ENCODE measurements at regions not wholly inside any gene's neighbourhood (a gene's known extent, or its start where the extent isn't known, plus 50 kb on each side); places are given as distances from the start of the nearest gene placed in this dataset.

DNA sequence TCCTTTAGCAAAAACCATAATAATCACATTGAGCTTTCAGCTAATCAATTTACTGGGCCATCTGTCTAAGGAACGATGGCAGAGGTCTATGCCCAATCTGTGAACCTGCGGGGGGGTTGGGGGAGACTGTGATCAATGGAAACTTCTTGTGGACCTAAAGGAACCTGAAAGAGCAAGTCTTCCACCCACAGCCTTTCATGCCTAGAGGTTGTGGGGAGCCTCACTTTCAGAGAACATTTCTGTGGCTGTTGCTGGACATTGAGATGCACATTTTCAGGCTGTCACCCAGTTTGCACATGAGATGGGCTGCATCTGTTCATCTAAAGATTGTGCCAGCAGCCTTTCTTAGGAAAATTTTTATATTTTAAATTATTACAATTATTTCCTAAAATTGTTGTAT, 310.0 kb upstream of the SPTLC3 start:
- no peak overlapping the region for H3T11ph ChIP-seq (ENCODE audit: low read length)
- H2BK12ac ChIP-seq (ENCODE audit: insufficient read length, low read depth, low read length), result no peak overlapping the region
- H3K27me3 Mint-ChIP-seq (ENCODE audit: low read depth), result no peaks in the 10 kb centered on the region
- H3K4me2 ChIP-seq (ENCODE audit: insufficient read depth, insufficient read length, low read length), result no peak overlapping the region
- H3K4me3 Mint-ChIP-seq, result no peak overlapping the region
- no peak overlapping the region for H4K91ac ChIP-seq (ENCODE audit: insufficient read length, low read depth, low read length)
- H3K9ac ChIP-seq (ENCODE audit: extremely low read depth, insufficient read length, low read length), result no peak overlapping the region
- H3K79me1 ChIP-seq (ENCODE audit: insufficient read depth, low read depth, low read length, poor library complexity, severe bottlenecking), result no peaks in the 10 kb centered on the region
- peaks cover 10 to 17% of the 10 kb centered on the region in 2 experiments for H3K4me1 Mint-ChIP-seq
- H3K23me2 ChIP-seq (ENCODE audit: insufficient read length, low read depth, low read length, poor library complexity, severe bottlenecking), result no peaks in the 10 kb centered on the region
- no peak overlapping the region for H2AFZ ChIP-seq (ENCODE audit: low read length)
- no peak overlapping the region for H3K14ac ChIP-seq (ENCODE audit: insufficient read depth, low read length)
- no peak overlapping the region for H3K4ac ChIP-seq (ENCODE audit: low read depth, low read length)
- no peak overlapping the region for H2BK5ac ChIP-seq (ENCODE audit: insufficient read length, low read length)
- no peaks in the 10 kb centered on the region for H3K9me3 Mint-ChIP-seq
- H2AK5ac ChIP-seq (ENCODE audit: insufficient read length, low read length), result no peak overlapping the region
- H2BK20ac ChIP-seq (ENCODE audit: low read depth, low read length, poor library complexity, severe bottlenecking), result no peak overlapping the region
- no peak overlapping the region for H3K27ac Mint-ChIP-seq
- peaks cover 9% of the 10 kb centered on the region for H3K4me1 ChIP-seq (ENCODE audit: insufficient read depth, low read length)
- H4K20me1 ChIP-seq (ENCODE audit: control insufficient read depth, insufficient read depth, insufficient read length), result no peaks in the 10 kb centered on the region
- no peaks in the 10 kb centered on the region; a peak in 1 of 7 replicates for H3K36me3 Mint-ChIP-seq (ENCODE audit: insufficient read depth in 1 of 3, low read depth in 3 of 3)
- no peak overlapping the region for H2BK120ac ChIP-seq (ENCODE audit: low read depth, low read length, poor library complexity, severe bottlenecking)
- no CpG with 5 or more reads among the region's 2 CpGs for WGBS (ENCODE audit: extremely low coverage, insufficient read length, low lambda C conversion rate)
- no peak for TF ChIP-seq CTCF (conservative IDR thresholded peaks at IDR 0.05)
- H4K8ac ChIP-seq (replicated peaks; ENCODE audit: insufficient read length, low read depth, low read length), result no peak overlapping the region
- H2BK15ac ChIP-seq (ENCODE audit: low read depth, low read length), result no peak overlapping the region
- no peak overlapping the region for H3K18ac ChIP-seq (ENCODE audit: insufficient read length, low read depth, low read length)
- H3K27me3 ChIP-seq (ENCODE audit: insufficient read depth, low read length), result no peaks in the 10 kb centered on the region
- no peak overlapping the region for H3K27ac ChIP-seq (ENCODE audit: insufficient read length, low read depth, low read length)
- no peak overlapping the region for H3K23ac ChIP-seq (ENCODE audit: insufficient read length, low read depth, low read length)
- H3K79me2 ChIP-seq (ENCODE audit: insufficient read depth, low read length), result no peaks in the 10 kb centered on the region
- H4K5ac ChIP-seq (ENCODE audit: insufficient read length, low read depth, low read length), result no peak overlapping the region
- no peak overlapping the region for H3K56ac ChIP-seq (ENCODE audit: insufficient read length, low read depth, low read length)
- no peaks in the 10 kb centered on the region for H3K9me3 ChIP-seq (ENCODE audit: control insufficient read depth, low read depth, low read length)
- no peak for DNase-seq
